ENCODE measurements at regions not wholly inside any gene's neighbourhood (a gene's known extent, or its start where the extent isn't known, plus 50 kb on each side); places are given as distances from the start of the nearest gene placed in this dataset.

DNA sequence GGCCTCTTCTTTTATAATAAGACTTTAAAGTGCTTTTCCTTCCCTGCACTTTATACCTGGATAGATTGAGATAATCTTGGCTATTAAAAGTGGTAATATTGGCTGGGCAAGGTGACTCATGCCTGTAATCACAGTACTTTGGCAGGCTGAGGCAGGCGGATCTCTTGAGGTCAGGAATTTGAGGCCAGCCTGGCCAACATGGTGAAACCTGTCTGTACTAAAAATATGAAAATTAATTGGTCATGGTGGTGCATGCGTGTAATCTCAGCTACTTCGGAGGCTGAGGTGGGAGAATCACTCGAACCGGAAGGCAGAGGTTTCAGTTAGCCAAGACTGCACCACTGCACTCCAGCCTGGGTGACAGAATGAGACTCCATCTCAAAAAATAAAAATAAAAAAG is 197.1 kb upstream of the RGS17 start:
- no peaks in the 10 kb centered on the region for H3K79me2 ChIP-seq (replicated peaks; ENCODE audit: insufficient read depth, low read length)
- no peak overlapping the region for H3K27ac ChIP-seq (ENCODE audit: low read length)
- H4K20me1 ChIP-seq (ENCODE audit: insufficient read depth), result no peaks in the 10 kb centered on the region
- no peak overlapping the region for H2AFZ ChIP-seq (ENCODE audit: low read depth, low read length)
- H3K4me2 ChIP-seq (ENCODE audit: low read length), result no peak overlapping the region
- no peak overlapping the region for H3K9ac ChIP-seq (ENCODE audit: low read length)
- H3K9me2 ChIP-seq (ENCODE audit: insufficient read depth, low read length), result no peaks in the 10 kb centered on the region
- no peaks in the 10 kb centered on the region for H3K27me3 ChIP-seq (ENCODE audit: insufficient read depth, low read depth, low read length)
- TF ChIP-seq TAF1 (IDR thresholded peaks at IDR 0.05; ENCODE audit: low read depth) (no peak), POLR2AphosphoS5 (IDR thresholded peaks at IDR 0.05) (no peak), MXI1 (conservative IDR thresholded peaks at IDR 0.05; ENCODE audit: poor library complexity, severe bottlenecking) (no peak), RAD21 (conservative IDR thresholded peaks at IDR 0.05) (no peak), SMC3 (conservative IDR thresholded peaks at IDR 0.05; ENCODE audit: poor library complexity) (no peak), EP300 (conservative IDR thresholded peaks at IDR 0.05; ENCODE audit: poor library complexity, severe bottlenecking) (no peak), EZH2 (IDR thresholded peaks at IDR 0.05; ENCODE audit: borderline replicate concordance, insufficient read depth, low read length, poor library complexity, severe bottlenecking) (no peak)
- TF ChIP-seq, protein P1, sequence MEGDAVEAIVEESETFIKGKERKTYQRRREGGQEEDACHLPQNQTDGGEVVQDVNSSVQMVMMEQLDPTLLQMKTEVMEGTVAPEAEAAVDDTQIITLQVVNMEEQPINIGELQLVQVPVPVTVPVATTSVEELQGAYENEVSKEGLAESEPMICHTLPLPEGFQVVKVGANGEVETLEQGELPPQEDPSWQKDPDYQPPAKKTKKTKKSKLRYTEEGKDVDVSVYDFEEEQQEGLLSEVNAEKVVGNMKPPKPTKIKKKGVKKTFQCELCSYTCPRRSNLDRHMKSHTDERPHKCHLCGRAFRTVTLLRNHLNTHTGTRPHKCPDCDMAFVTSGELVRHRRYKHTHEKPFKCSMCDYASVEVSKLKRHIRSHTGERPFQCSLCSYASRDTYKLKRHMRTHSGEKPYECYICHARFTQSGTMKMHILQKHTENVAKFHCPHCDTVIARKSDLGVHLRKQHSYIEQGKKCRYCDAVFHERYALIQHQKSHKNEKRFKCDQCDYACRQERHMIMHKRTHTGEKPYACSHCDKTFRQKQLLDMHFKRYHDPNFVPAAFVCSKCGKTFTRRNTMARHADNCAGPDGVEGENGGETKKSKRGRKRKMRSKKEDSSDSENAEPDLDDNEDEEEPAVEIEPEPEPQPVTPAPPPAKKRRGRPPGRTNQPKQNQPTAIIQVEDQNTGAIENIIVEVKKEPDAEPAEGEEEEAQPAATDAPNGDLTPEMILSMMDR (IDR thresholded peaks at IDR 0.05; ENCODE audit: poor library complexity, severe bottlenecking), result no peak
- TF ChIP-seq, protein P2, sequence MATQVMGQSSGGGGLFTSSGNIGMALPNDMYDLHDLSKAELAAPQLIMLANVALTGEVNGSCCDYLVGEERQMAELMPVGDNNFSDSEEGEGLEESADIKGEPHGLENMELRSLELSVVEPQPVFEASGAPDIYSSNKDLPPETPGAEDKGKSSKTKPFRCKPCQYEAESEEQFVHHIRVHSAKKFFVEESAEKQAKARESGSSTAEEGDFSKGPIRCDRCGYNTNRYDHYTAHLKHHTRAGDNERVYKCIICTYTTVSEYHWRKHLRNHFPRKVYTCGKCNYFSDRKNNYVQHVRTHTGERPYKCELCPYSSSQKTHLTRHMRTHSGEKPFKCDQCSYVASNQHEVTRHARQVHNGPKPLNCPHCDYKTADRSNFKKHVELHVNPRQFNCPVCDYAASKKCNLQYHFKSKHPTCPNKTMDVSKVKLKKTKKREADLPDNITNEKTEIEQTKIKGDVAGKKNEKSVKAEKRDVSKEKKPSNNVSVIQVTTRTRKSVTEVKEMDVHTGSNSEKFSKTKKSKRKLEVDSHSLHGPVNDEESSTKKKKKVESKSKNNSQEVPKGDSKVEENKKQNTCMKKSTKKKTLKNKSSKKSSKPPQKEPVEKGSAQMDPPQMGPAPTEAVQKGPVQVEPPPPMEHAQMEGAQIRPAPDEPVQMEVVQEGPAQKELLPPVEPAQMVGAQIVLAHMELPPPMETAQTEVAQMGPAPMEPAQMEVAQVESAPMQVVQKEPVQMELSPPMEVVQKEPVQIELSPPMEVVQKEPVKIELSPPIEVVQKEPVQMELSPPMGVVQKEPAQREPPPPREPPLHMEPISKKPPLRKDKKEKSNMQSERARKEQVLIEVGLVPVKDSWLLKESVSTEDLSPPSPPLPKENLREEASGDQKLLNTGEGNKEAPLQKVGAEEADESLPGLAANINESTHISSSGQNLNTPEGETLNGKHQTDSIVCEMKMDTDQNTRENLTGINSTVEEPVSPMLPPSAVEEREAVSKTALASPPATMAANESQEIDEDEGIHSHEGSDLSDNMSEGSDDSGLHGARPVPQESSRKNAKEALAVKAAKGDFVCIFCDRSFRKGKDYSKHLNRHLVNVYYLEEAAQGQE (IDR thresholded peaks at IDR 0.05; ENCODE audit: borderline replicate concordance), result no peak
- no peaks in the 10 kb centered on the region for H3K9me3 ChIP-seq (ENCODE audit: low read length)
- no peaks in the 10 kb centered on the region for H3K36me3 ChIP-seq (ENCODE audit: insufficient read depth, low read length)
- H3F3A ChIP-seq (ENCODE audit: insufficient read depth, low read length, poor library complexity, severe bottlenecking), result no peaks in the 10 kb centered on the region
- H3K4me3 ChIP-seq (ENCODE audit: low read length), result no peak overlapping the region

DNA sequence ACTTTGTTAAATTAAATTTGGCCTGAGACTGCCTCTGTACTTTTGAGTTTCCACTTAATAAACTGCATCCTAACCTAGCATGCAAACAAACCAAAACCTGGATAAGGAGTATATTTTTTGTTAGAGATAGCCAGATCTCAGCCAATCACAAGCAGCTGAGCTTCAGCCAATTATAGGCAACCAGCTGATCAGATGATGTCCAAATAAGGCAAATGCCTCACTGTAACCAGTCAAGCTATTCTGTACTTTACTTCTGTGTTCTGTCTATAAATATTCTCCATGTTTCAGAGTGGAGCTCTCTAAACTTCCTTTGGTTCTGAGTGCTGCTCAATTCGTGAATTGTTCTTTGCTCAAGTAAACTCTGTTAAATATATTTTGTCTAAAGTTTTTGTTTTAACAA is 194.6 kb upstream of the RGS17 start:
- H3K79me2 ChIP-seq (replicated peaks; ENCODE audit: insufficient read depth, low read length), result no peaks in the 10 kb centered on the region
- no peaks in the 10 kb centered on the region for H3K27me3 ChIP-seq (ENCODE audit: insufficient read depth, low read depth, low read length)
- H2AFZ ChIP-seq (ENCODE audit: low read depth, low read length), result no peak overlapping the region
- H3F3A ChIP-seq (ENCODE audit: insufficient read depth, low read length, poor library complexity, severe bottlenecking), result no peaks in the 10 kb centered on the region
- H4K20me1 ChIP-seq (ENCODE audit: insufficient read depth), result no peaks in the 10 kb centered on the region
- TF ChIP-seq POLR2AphosphoS5 (IDR thresholded peaks at IDR 0.05) (no peak), EZH2 (IDR thresholded peaks at IDR 0.05; ENCODE audit: borderline replicate concordance, insufficient read depth, low read length, poor library complexity, severe bottlenecking) (no peak), MXI1 (conservative IDR thresholded peaks at IDR 0.05; ENCODE audit: poor library complexity, severe bottlenecking) (no peak), SMC3 (conservative IDR thresholded peaks at IDR 0.05; ENCODE audit: poor library complexity) (no peak), EP300 (conservative IDR thresholded peaks at IDR 0.05; ENCODE audit: poor library complexity, severe bottlenecking) (no peak)
- TF ChIP-seq, protein P2 (IDR thresholded peaks at IDR 0.05; ENCODE audit: borderline replicate concordance), result no peak
- TF ChIP-seq, protein P1 (IDR thresholded peaks at IDR 0.05; ENCODE audit: poor library complexity, severe bottlenecking), result no peak
- H3K4me2 ChIP-seq (ENCODE audit: low read length), result no peak overlapping the region
- no peak overlapping the region for H3K9ac ChIP-seq (ENCODE audit: low read length)
- no peaks in the 10 kb centered on the region for H3K36me3 ChIP-seq (ENCODE audit: insufficient read depth, low read length)
- H3K9me2 ChIP-seq (ENCODE audit: insufficient read depth, low read length), result no peaks in the 10 kb centered on the region
- H3K4me3 ChIP-seq (ENCODE audit: low read length), result no peak overlapping the region
- H3K9me3 ChIP-seq (ENCODE audit: low read length), result no peaks in the 10 kb centered on the region
- H3K27ac ChIP-seq (ENCODE audit: low read length), result no peak overlapping the region

Data from neural cell (in vitro differentiated cells).